Peyer's patch (tissue), 4 donors: ENCODE measurements at regions not wholly inside any gene's neighbourhood (a gene's known extent, or its start where the extent isn't known, plus 50 kb on each side); places are given as distances from the start of the nearest gene placed in this dataset.

Experiments used
- POLR2A ChIP-seq, 2 donors: fragments of 450-650 bp; IDR thresholded peaks; one replicate each; pipeline ENCODE4 v1.5.1; 2017; ENCODE audit warnings: antibody characterized with exemption in 2 of 2, mild to moderate bottlenecking in 2 of 2, moderate library complexity in 2 of 2
- TF ChIP-seq, protein P1 (sequence below), 6 experiments: fragments of 450-650 bp in 4 of 6; fragments of 200-600 bp in 2 of 6; sonication (generic) in 1 of 6; IDR thresholded peaks; one replicate each; pipeline ENCODE4 v1.5.1; 2017 to 2019; ENCODE audit warnings: antibody characterized with exemption in 6 of 6, mild to moderate bottlenecking in 3 of 6, moderate library complexity in 1 of 6

- TF ChIP-seq, protein P1, sequence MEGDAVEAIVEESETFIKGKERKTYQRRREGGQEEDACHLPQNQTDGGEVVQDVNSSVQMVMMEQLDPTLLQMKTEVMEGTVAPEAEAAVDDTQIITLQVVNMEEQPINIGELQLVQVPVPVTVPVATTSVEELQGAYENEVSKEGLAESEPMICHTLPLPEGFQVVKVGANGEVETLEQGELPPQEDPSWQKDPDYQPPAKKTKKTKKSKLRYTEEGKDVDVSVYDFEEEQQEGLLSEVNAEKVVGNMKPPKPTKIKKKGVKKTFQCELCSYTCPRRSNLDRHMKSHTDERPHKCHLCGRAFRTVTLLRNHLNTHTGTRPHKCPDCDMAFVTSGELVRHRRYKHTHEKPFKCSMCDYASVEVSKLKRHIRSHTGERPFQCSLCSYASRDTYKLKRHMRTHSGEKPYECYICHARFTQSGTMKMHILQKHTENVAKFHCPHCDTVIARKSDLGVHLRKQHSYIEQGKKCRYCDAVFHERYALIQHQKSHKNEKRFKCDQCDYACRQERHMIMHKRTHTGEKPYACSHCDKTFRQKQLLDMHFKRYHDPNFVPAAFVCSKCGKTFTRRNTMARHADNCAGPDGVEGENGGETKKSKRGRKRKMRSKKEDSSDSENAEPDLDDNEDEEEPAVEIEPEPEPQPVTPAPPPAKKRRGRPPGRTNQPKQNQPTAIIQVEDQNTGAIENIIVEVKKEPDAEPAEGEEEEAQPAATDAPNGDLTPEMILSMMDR (IDR thresholded peaks at IDR 0.05) = no peak
- no peak for TF ChIP-seq POLR2A (IDR thresholded peaks at IDR 0.05)
Measured at GRCh38 chr1:36645867-36646266, 163.2 kb upstream of the CSF3R start.
